Activated CD4-positive, alpha-beta T cell treated with anti-CD3 and anti-CD28 coated beads, Interleukin-2, amount 50 U/mL, for 24 hours (primary cell): ENCODE measurements at regions not wholly inside any gene's neighbourhood (a gene's known extent, or its start where the extent isn't known, plus 50 kb on each side); places are given as distances from the start of the nearest gene placed in this dataset.

Source experiments
- DNase-seq, 2 donors: peaks; one replicate each; pipeline ENCODE4 v3.0.0-alpha.2; 2020; ENCODE audit warnings: low read depth in 1 of 2, low spot score in 1 of 2

GRCh38 chr12:39048395-39048794, 143.0 kb upstream of the CPNE8 start:
- no peak for DNase-seq

- DNase-seq = no peak
Observed at GRCh38 chr12:39047539-39048262, 142.3 kb upstream of the CPNE8 start.

GRCh38 chr12:39044754-39045153, 139.4 kb upstream of the CPNE8 start:
- no peak for DNase-seq

GRCh38 chr12:39043424-39043822, 138.0 kb upstream of the CPNE8 start:
- DNase-seq = no peak

GRCh38 chr12:39040275-39040674, 134.9 kb upstream of the CPNE8 start:
- no peak for DNase-seq

- no peak for DNase-seq
Observed at GRCh38 chr12:39037115-39037514, 131.7 kb upstream of the CPNE8 start.

- no peak for DNase-seq
Observed at GRCh38 chr12:39036105-39036504, 130.7 kb upstream of the CPNE8 start.

- no peak for DNase-seq
Observed at GRCh38 chr12:39033782-39034181, 128.4 kb upstream of the CPNE8 start.

- no peak for DNase-seq
Observed at GRCh38 chr12:39032448-39032847, 127.1 kb upstream of the CPNE8 start.

GRCh38 chr12:39032034-39032433, 126.6 kb upstream of the CPNE8 start:
- DNase-seq = no peak

GRCh38 chr12:39028382-39028781, 123.0 kb upstream of the CPNE8 start:
- no peak for DNase-seq

GRCh38 chr12:39012870-39013269, 107.5 kb upstream of the CPNE8 start:
- DNase-seq = no peak

GRCh38 chr12:39011166-39011565, 105.8 kb upstream of the CPNE8 start:
- no peak for DNase-seq

GRCh38 chr12:39010406-39010805, 105.0 kb upstream of the CPNE8 start:
- DNase-seq = no peak

GRCh38 chr12:39007619-39008018, 102.2 kb upstream of the CPNE8 start:
- no peak for DNase-seq

- no peak for DNase-seq
Observed at GRCh38 chr12:39006286-39006685, 100.9 kb upstream of the CPNE8 start.

- no peak for DNase-seq
Observed at GRCh38 chr12:39005671-39006070, 100.3 kb upstream of the CPNE8 start.

- DNase-seq = no peak
Observed at GRCh38 chr12:39003541-39004155, 98.3 kb upstream of the CPNE8 start.

GRCh38 chr12:39000370-39000769, 95.0 kb upstream of the CPNE8 start:
- no peak for DNase-seq

GRCh38 chr12:38998887-38999482, 93.6 kb upstream of the CPNE8 start:
- no peak for DNase-seq

- DNase-seq = no peak
Observed at GRCh38 chr12:38995249-38995648, 89.9 kb upstream of the CPNE8 start.

GRCh38 chr12:38985961-38986360, 80.6 kb upstream of the CPNE8 start:
- no peak for DNase-seq

- DNase-seq = no peak
Observed at GRCh38 chr12:38984388-38984787, 79.0 kb upstream of the CPNE8 start.
